GM06990 (cell line): ENCODE measurements at regions not wholly inside any gene's neighbourhood (a gene's known extent, or its start where the extent isn't known, plus 50 kb on each side); places are given as distances from the start of the nearest gene placed in this dataset.
"Not testable (repeated sequence)": the region's sequence is repeated elsewhere in the genome, so short reads cannot be mapped to it uniquely, and the experiment has no call there.

Source experiments
- DNase-seq: peaks from one replicate; pipeline ENCODE4 v3.0.0-alpha.2; 2011; ENCODE audit not compliant: insufficient read length; ENCODE audit errors: extremely low read depth
- H3K27me3 ChIP-seq: replicated peaks from 2 replicates; pipeline ENCODE4 v1.6.0; 2011; ENCODE audit warnings: low read length; ENCODE audit not compliant: control insufficient read depth, insufficient read depth
- H3K36me3 ChIP-seq: 2 replicates; pipeline ENCODE4 v1.5.1; 2011; ENCODE audit warnings: low read length; ENCODE audit not compliant: control insufficient read depth, insufficient read depth
- H3K4me3 ChIP-seq: replicated peaks from 2 replicates; pipeline ENCODE4 v1.5.1; 2011; ENCODE audit warnings: low read depth, mild to moderate bottlenecking, control low read depth, low read length
- TF ChIP-seq, protein P1 (sequence below): IDR thresholded peaks from 2 replicates; pipeline ENCODE4 v1.5.1; 2011; ENCODE audit warnings: low read length, control low read depth, mild to moderate bottlenecking, inconsistent platforms; ENCODE audit not compliant: insufficient read depth, poor library complexity, severe bottlenecking

DNA sequence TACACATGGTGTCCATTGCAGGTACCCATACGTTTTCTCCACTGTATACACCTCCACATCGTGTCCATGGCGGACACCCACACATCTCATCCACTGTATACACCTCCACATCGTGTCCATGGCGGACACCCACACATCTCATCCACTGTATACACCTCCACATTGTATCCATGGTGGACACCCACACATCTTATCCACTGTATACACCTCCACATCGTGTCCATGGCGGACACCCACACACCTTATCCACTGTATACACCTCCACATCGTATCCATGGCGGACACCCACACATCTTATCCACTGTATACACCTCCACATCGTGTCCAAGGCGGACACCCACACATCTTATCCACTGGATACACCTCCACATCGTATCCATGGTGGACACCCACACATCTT is 50.4 kb upstream of the TTC34 start:
- not testable (repeated sequence) for DNase-seq, H3K27me3 ChIP-seq, H3K4me3 ChIP-seq, H3K36me3 ChIP-seq

GRCh38 chr1:2853711-2854110 is 52.2 kb upstream of the TTC34 start:
- no peak for DNase-seq
- Histone ChIP-seq H3K27me3 (no peaks in the 10 kb centered on the region), H3K36me3 (no peaks in the 10 kb centered on the region), H3K4me3 (no peak overlapping the region)
- TF ChIP-seq, protein P1, sequence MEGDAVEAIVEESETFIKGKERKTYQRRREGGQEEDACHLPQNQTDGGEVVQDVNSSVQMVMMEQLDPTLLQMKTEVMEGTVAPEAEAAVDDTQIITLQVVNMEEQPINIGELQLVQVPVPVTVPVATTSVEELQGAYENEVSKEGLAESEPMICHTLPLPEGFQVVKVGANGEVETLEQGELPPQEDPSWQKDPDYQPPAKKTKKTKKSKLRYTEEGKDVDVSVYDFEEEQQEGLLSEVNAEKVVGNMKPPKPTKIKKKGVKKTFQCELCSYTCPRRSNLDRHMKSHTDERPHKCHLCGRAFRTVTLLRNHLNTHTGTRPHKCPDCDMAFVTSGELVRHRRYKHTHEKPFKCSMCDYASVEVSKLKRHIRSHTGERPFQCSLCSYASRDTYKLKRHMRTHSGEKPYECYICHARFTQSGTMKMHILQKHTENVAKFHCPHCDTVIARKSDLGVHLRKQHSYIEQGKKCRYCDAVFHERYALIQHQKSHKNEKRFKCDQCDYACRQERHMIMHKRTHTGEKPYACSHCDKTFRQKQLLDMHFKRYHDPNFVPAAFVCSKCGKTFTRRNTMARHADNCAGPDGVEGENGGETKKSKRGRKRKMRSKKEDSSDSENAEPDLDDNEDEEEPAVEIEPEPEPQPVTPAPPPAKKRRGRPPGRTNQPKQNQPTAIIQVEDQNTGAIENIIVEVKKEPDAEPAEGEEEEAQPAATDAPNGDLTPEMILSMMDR = no peak

GRCh38 chr1:2854151-2854550 is 52.7 kb upstream of the TTC34 start:
- no peak for DNase-seq
- Histone ChIP-seq H3K27me3 (no peaks in the 10 kb centered on the region), H3K4me3 (no peak overlapping the region), H3K36me3 (no peaks in the 10 kb centered on the region)
- TF ChIP-seq, protein P1 = no peak

DNA sequence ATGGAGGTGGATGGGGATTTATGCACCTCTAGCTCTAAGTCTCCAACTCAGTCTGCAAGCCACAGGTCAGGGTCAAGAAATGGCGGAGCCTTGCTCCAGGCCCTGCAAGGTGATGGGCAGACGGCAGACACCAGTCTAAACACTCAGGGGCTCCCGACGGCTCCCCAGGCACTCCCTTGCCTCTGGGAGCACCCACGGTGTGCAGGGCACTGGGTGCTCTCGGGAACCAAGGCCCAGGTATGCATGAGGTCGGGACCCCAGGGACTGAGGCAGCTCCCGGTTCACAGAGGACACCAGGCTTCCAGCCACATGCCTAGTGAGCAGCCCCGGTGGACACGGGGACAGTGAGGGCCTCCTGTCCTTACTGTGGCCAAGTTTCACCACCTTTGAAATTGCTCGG is 53.1 kb upstream of the TTC34 start:
- TF ChIP-seq, protein P1 = no peak
- H3K27me3 ChIP-seq = no peaks in the 10 kb centered on the region
- no peak for DNase-seq
- H3K36me3 ChIP-seq = no peaks in the 10 kb centered on the region
- H3K4me3 ChIP-seq = no peak overlapping the region

DNA sequence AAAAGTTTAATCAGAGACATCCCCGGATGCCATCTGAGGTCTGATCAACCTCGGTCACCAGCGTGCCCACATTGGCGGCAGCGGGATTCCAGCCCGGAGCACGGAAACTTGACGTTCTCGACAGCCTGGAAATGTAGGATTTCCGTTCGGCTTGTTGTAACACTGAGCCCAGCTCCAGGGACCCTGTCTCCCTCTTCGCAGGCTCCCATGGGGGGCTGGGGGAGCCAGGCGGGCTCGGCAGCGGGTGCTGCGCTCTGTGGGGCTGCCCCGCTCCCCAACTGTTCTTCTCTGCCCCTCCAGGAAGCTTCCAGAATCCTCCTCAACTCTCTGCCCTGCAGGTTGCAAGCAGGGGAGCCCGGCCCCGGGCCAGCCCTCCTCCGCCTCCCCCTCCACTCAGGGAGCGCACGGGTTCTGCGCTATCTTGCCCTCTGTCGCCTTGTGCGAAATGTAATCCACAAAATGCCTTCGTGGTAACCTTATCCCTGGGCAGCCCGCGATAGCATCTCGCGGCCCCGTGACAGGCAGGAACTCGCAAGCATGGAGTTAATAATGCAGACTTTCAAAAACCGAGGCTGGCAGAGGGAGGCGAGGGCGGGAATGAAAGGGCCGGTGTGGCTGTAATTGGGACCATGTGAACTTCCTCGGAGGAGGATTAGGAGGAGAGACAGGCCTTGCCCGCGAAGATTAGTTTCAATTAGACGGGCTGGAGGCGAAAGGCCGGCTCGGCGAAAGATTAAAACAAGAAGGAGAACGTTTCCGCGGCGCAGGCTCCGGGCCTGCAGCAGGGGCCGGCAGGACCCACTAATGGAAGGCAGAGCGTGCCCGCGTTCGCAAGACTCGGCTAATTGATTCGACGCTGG is 53.9 kb upstream of the TTC34 start:
- TF ChIP-seq, protein P1 = no peak
- DNase-seq = no peak
- no peak overlapping the region for H3K4me3 ChIP-seq
- H3K36me3 ChIP-seq = no peaks in the 10 kb centered on the region
- H3K27me3 ChIP-seq = no peaks in the 10 kb centered on the region

GRCh38 chr1:2856066-2856390 is 54.5 kb upstream of the TTC34 start:
- Histone ChIP-seq H3K4me3 (no peak overlapping the region), H3K27me3 (no peaks in the 10 kb centered on the region), H3K36me3 (no peaks in the 10 kb centered on the region)
- DNase-seq = no peak
- TF ChIP-seq, protein P1 = no peak
